Neural cell (in vitro differentiated cells): ENCODE measurements at regions not wholly inside any gene's neighbourhood (a gene's known extent, or its start where the extent isn't known, plus 50 kb on each side); places are given as distances from the start of the nearest gene placed in this dataset.

ENCODE experiments used
- CTCF ChIP-seq: fragments of 450-650 bp; IDR thresholded peaks from 2 replicates; pipeline ENCODE4 v1.5.1; 2014; ENCODE audit warnings: antibody characterized with exemption, mild to moderate bottlenecking, moderate library complexity; ENCODE audit not compliant: poor library complexity, severe bottlenecking
- SMC3 ChIP-seq: fragments of 450-650 bp; conservative IDR thresholded peaks from 2 replicates; pipeline ENCODE4 v1.6.1; 2014; ENCODE audit warnings: antibody characterized with exemption, mild to moderate bottlenecking, moderate library complexity; ENCODE audit not compliant: poor library complexity
- TF ChIP-seq, protein P1 (sequence below): IDR thresholded peaks from 2 replicates; pipeline ENCODE4 v1.6.1; 2012; ENCODE audit warnings: borderline replicate concordance

- TF ChIP-seq CTCF (no peak), SMC3 (no peak)
- TF ChIP-seq, protein P1, sequence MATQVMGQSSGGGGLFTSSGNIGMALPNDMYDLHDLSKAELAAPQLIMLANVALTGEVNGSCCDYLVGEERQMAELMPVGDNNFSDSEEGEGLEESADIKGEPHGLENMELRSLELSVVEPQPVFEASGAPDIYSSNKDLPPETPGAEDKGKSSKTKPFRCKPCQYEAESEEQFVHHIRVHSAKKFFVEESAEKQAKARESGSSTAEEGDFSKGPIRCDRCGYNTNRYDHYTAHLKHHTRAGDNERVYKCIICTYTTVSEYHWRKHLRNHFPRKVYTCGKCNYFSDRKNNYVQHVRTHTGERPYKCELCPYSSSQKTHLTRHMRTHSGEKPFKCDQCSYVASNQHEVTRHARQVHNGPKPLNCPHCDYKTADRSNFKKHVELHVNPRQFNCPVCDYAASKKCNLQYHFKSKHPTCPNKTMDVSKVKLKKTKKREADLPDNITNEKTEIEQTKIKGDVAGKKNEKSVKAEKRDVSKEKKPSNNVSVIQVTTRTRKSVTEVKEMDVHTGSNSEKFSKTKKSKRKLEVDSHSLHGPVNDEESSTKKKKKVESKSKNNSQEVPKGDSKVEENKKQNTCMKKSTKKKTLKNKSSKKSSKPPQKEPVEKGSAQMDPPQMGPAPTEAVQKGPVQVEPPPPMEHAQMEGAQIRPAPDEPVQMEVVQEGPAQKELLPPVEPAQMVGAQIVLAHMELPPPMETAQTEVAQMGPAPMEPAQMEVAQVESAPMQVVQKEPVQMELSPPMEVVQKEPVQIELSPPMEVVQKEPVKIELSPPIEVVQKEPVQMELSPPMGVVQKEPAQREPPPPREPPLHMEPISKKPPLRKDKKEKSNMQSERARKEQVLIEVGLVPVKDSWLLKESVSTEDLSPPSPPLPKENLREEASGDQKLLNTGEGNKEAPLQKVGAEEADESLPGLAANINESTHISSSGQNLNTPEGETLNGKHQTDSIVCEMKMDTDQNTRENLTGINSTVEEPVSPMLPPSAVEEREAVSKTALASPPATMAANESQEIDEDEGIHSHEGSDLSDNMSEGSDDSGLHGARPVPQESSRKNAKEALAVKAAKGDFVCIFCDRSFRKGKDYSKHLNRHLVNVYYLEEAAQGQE, result no peak
Measured at GRCh38 chr2:77864426-77864825, 342.2 kb upstream of the LRRTM4 start.
